SK-N-SH (cell line): ENCODE measurements at regions not wholly inside any gene's neighbourhood (a gene's known extent, or its start where the extent isn't known, plus 50 kb on each side); places are given as distances from the start of the nearest gene placed in this dataset.

Experiments used
- CTCF ChIA-PET: fragments of 300-600, 350-600 bp; formaldehyde crosslinking; extraction: SDS; loops from one replicate; lab custom pipeline; 2021; lab: Yijun Ruan, JAX
- POLR2A ChIA-PET: fragments of 350-600 bp; sonication (Branson Sonifier 250); formaldehyde crosslinking; extraction: SDS; loops from one replicate; lab custom pipeline; 2020; ENCODE audit warnings: antibody characterized with exemption, inconsistent platforms; lab: Yijun Ruan, JAX
- DNase-seq: peaks from one replicate; pipeline ENCODE4 v3.0.0; 2012
- H2AFZ ChIP-seq: fragments of 200-600 bp; sonication (generic); 2 replicates; pipeline ENCODE4 v1.8.1; 2016; ENCODE audit warnings: antibody characterized with exemption, mild to moderate bottlenecking, low read depth
- H3F3A ChIP-seq: fragments of 200-600 bp; sonication (generic); replicated peaks from 2 replicates; pipeline ENCODE3; 2016; ENCODE audit warnings: antibody characterized with exemption, mild to moderate bottlenecking; ENCODE audit not compliant: insufficient read depth
- H3K27ac ChIP-seq, 2 experiments: fragments of 200-500 bp in 1 of 2; fragments of 200-600 bp in 1 of 2; sonication (Bioruptor generic) in 1 of 2; sonication (generic), shearing (Covaris generic) in 1 of 2; 2 replicates each; pipeline versions ENCODE4 v1.5.1 to v1.6.1; 2014 to 2016; ENCODE audit warnings: low read depth in 2 of 2, inconsistent platforms in 1 of 2, low read length in 1 of 2, mild to moderate bottlenecking in 1 of 2, mixed read lengths in 1 of 2
- H3K27me3 ChIP-seq: fragments of 200-600 bp; sonication (generic), shearing (Covaris generic); 2 replicates; pipeline ENCODE4 v1.6.1; 2016; ENCODE audit warnings: mixed run types; ENCODE audit not compliant: insufficient read depth
- H3K36me3 ChIP-seq, 2 experiments: fragments of 200-500 bp in 1 of 2; fragments of 200-600 bp in 1 of 2; sonication (Bioruptor generic) in 1 of 2; sonication (generic) in 1 of 2; replicated peaks in 1 of 2; 2 replicates each; pipeline versions ENCODE3 to v1.5.1; 2014 to 2016; ENCODE audit warnings: low read length in 1 of 2, mild to moderate bottlenecking in 1 of 2; ENCODE audit not compliant: insufficient read depth in 2 of 2, control insufficient read depth in 1 of 2
- H3K4me1 ChIP-seq, 2 experiments: fragments of 200-500 bp in 1 of 2; fragments of 200-600 bp in 1 of 2; sonication (Bioruptor generic) in 1 of 2; sonication (generic), shearing (Covaris generic) in 1 of 2; 2 replicates each; pipeline versions ENCODE4 v1.5.1 to v1.6.1; 2014 to 2016; ENCODE audit warnings: low read depth in 1 of 2, low read length in 1 of 2, mixed run types in 1 of 2; ENCODE audit not compliant: insufficient read depth in 2 of 2, control insufficient read depth in 1 of 2
- H3K4me2 ChIP-seq: fragments of 200-600 bp; sonication (generic), shearing (Covaris generic); 2 replicates; pipeline ENCODE4 v1.6.1; 2017; ENCODE audit warnings: mixed run types
- H3K4me3 ChIP-seq, 2 experiments: fragments of 200-500 bp in 1 of 2; fragments of 200-600 bp in 1 of 2; sonication (Bioruptor generic) in 1 of 2; sonication (generic), shearing (Covaris generic) in 1 of 2; 2 replicates each; pipeline versions ENCODE4 v1.5.1 to v1.8.1; 2014 to 2016; ENCODE audit warnings: low read depth in 2 of 2, inconsistent platforms in 1 of 2, low read length in 1 of 2, mild to moderate bottlenecking in 1 of 2, mixed read lengths in 1 of 2, moderate library complexity in 1 of 2
- H3K79me2 ChIP-seq: fragments of 200-600 bp; sonication (generic); 2 replicates; pipeline ENCODE4 v1.8.1; 2017; ENCODE audit warnings: mild to moderate bottlenecking; ENCODE audit not compliant: insufficient read depth
- H3K9ac ChIP-seq: fragments of 200-600 bp; sonication (generic); 2 replicates; pipeline ENCODE4 v1.6.1; 2017; ENCODE audit warnings: mixed run types
- H3K9me2 ChIP-seq: fragments of 200-600 bp; sonication (generic); 2 replicates; pipeline ENCODE4 v1.6.1; 2017; ENCODE audit warnings: mixed run types
- H3K9me3 ChIP-seq: fragments of 200-600 bp; sonication (generic); 2 replicates; pipeline ENCODE4 v1.6.1; 2017; ENCODE audit warnings: mixed run types, mild to moderate bottlenecking, moderate library complexity
- H4K20me1 ChIP-seq: fragments of 200-600 bp; sonication (generic); 2 replicates; pipeline ENCODE4 v1.6.1; 2017; ENCODE audit warnings: mild to moderate bottlenecking, mixed run types; ENCODE audit not compliant: insufficient read depth
- EP300 ChIP-seq, 2 experiments: IDR thresholded peaks; 2 replicates each; pipeline versions ENCODE4 v1.4.0 to v1.6.1; 2012; ENCODE audit warnings: borderline replicate concordance in 1 of 2, low read depth in 1 of 2, low read length in 1 of 2
- GABPA ChIP-seq: IDR thresholded peaks from 2 replicates; pipeline ENCODE4 v1.4.0; 2012; ENCODE audit warnings: low read depth, mild to moderate bottlenecking
- MEF2A ChIP-seq: IDR thresholded peaks from 2 replicates; pipeline ENCODE4 v1.4.0; 2012; ENCODE audit warnings: low read depth, borderline replicate concordance
- NFIC ChIP-seq: IDR thresholded peaks from 2 replicates; pipeline ENCODE4 v1.4.0; 2012; ENCODE audit warnings: borderline replicate concordance
- RAD21 ChIP-seq: IDR thresholded peaks from 2 replicates; pipeline ENCODE4 v1.6.1; 2012; ENCODE audit warnings: mild to moderate bottlenecking, low read length
- RCOR1 ChIP-seq: fragments of 150-350 bp; IDR thresholded peaks from 2 replicates; pipeline ENCODE4 v1.6.1; 2017; ENCODE audit warnings: antibody characterized with exemption, low read length
- RFX5 ChIP-seq: IDR thresholded peaks from 2 replicates; pipeline ENCODE4 v1.6.1; 2012; ENCODE audit warnings: mild to moderate bottlenecking, improper control_type of control experiment, low read length
- SMC3 ChIP-seq: IDR thresholded peaks from 2 replicates; pipeline ENCODE4 v1.6.1; 2012; ENCODE audit warnings: low read depth, low read length, improper control_type of control experiment
- WGBS: methylation state at CpG from one replicate; pipeline ENCODE4 v1.1.6; 2017; ENCODE audit warnings: low lambda C conversion rate; 5-methylcytosine and 5-hydroxymethylcytosine counted together
- TF ChIP-seq, protein P1 (sequence below): fragments of 200-600 bp; sonication (generic); IDR thresholded peaks from 2 replicates; pipeline ENCODE4 v1.6.1; 2017; ENCODE audit warnings: antibody characterized with exemption, mild to moderate bottlenecking, moderate library complexity
- TF ChIP-seq, protein P2 (sequence below): IDR thresholded peaks from 2 replicates; pipeline ENCODE4 v1.4.0; 2012; ENCODE audit warnings: low read depth
- TF ChIP-seq, protein P3 (sequence below): fragments of 150-350 bp; IDR thresholded peaks from 2 replicates; pipeline ENCODE4 v1.6.1; 2016; ENCODE audit warnings: mild to moderate bottlenecking, low read depth, low read length
- TF ChIP-seq, protein P4 (sequence below): IDR thresholded peaks from 2 replicates; pipeline ENCODE4 v1.6.1; 2012; ENCODE audit warnings: mild to moderate bottlenecking, low read depth, low read length, moderate library complexity
- TF ChIP-seq, protein P5 (sequence below): IDR thresholded peaks from 2 replicates; pipeline ENCODE4 v1.4.0; 2012; ENCODE audit warnings: low read depth, borderline replicate concordance

DNA sequence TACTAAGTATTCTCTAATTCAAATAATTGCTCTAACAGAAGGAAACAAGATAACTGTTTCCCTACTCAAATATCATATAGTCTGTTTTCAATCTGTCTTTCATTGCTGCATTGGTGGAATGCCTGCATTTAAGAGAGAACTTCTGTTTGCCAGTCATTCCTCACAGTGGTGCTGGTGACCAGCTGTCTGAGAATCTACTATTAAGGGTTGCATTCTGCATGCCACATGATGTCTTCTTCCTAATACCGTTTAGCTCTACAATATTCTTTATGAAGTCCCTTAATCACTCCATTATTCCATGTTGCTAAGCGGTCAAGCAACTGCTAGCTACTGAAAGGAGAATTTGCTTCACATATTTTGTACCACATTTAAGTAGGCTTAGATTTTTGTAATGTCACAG, 167.1 kb upstream of the CENPE start:
- no peak overlapping the region for H3K4me3 ChIP-seq
- H3K9ac ChIP-seq, result no peak overlapping the region
- no peaks in the 10 kb centered on the region for H3K36me3 ChIP-seq
- CTCF ChIA-PET, result no interaction called here
- H3K4me1 ChIP-seq, result no peaks in the 10 kb centered on the region
- H3F3A ChIP-seq, result no peaks in the 10 kb centered on the region
- H3K9me3 ChIP-seq, result no peaks in the 10 kb centered on the region
- no peak overlapping the region for H3K27ac ChIP-seq
- no peaks in the 10 kb centered on the region for H4K20me1 ChIP-seq
- WGBS, result 12% methylated on average over 2 of the region's 2 CpGs
- no peak overlapping the region for H3K4me2 ChIP-seq
- no peaks in the 10 kb centered on the region for H3K79me2 ChIP-seq
- TF ChIP-seq SMC3, result no peak
- TF ChIP-seq, protein P1, sequence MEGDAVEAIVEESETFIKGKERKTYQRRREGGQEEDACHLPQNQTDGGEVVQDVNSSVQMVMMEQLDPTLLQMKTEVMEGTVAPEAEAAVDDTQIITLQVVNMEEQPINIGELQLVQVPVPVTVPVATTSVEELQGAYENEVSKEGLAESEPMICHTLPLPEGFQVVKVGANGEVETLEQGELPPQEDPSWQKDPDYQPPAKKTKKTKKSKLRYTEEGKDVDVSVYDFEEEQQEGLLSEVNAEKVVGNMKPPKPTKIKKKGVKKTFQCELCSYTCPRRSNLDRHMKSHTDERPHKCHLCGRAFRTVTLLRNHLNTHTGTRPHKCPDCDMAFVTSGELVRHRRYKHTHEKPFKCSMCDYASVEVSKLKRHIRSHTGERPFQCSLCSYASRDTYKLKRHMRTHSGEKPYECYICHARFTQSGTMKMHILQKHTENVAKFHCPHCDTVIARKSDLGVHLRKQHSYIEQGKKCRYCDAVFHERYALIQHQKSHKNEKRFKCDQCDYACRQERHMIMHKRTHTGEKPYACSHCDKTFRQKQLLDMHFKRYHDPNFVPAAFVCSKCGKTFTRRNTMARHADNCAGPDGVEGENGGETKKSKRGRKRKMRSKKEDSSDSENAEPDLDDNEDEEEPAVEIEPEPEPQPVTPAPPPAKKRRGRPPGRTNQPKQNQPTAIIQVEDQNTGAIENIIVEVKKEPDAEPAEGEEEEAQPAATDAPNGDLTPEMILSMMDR, result peak; percentile 7; the same call in 1 of the 2 replicates
- H2AFZ ChIP-seq, result no peak overlapping the region
- no peaks in the 10 kb centered on the region for H3K9me2 ChIP-seq
- POLR2A ChIA-PET, result no interaction called here
- DNase-seq, result no peak
- H3K27me3 ChIP-seq, result no peaks in the 10 kb centered on the region

DNA sequence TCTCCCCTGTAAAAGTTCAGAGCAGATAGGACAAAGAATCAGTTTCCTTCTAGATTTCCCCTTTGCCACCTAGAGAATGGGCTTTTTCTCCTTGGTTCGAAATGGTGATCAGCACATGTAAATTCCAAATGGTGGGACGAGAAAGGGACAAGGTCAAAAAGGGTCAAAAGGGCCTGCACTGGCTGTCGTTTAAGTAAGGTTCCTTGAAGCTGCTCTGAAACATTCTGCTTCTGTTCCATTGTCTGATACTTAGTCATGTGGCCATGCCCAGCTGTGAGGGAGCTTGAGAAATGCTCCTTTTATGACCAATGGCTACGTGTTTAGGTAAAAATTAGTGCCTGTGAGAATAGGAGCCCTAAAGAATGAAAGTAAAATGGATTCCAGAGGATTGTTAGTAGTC, 165.9 kb upstream of the CENPE start:
- no peaks in the 10 kb centered on the region for H3F3A ChIP-seq
- H2AFZ ChIP-seq, result peak overlapping the region; percentile 70; the same call in 1 of the 2 replicates
- 6% methylated on average over 4 of the region's 4 CpGs for WGBS
- H3K4me2 ChIP-seq, result no peak overlapping the region
- no peaks in the 10 kb centered on the region for H3K9me3 ChIP-seq
- no peaks in the 10 kb centered on the region for H3K27me3 ChIP-seq
- H3K36me3 ChIP-seq, result no peaks in the 10 kb centered on the region
- no peaks in the 10 kb centered on the region for H3K9me2 ChIP-seq
- no peak for DNase-seq
- no peak overlapping the region for H3K4me3 ChIP-seq
- no peak overlapping the region for H3K27ac ChIP-seq
- TF ChIP-seq EP300 (IDR thresholded peaks at IDR 0.05; ENCODE audit: borderline replicate concordance in 1 of 2, low read depth in 1 of 2, low read length in 1 of 2), result no peak
- TF ChIP-seq, protein P2, sequence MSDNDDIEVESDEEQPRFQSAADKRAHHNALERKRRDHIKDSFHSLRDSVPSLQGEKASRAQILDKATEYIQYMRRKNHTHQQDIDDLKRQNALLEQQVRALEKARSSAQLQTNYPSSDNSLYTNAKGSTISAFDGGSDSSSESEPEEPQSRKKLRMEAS, result no peak
- TF ChIP-seq, protein P3, sequence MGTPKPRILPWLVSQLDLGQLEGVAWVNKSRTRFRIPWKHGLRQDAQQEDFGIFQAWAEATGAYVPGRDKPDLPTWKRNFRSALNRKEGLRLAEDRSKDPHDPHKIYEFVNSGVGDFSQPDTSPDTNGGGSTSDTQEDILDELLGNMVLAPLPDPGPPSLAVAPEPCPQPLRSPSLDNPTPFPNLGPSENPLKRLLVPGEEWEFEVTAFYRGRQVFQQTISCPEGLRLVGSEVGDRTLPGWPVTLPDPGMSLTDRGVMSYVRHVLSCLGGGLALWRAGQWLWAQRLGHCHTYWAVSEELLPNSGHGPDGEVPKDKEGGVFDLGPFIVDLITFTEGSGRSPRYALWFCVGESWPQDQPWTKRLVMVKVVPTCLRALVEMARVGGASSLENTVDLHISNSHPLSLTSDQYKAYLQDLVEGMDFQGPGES, result no peak
- TF ChIP-seq RAD21, result no peak
- TF ChIP-seq, protein P4, sequence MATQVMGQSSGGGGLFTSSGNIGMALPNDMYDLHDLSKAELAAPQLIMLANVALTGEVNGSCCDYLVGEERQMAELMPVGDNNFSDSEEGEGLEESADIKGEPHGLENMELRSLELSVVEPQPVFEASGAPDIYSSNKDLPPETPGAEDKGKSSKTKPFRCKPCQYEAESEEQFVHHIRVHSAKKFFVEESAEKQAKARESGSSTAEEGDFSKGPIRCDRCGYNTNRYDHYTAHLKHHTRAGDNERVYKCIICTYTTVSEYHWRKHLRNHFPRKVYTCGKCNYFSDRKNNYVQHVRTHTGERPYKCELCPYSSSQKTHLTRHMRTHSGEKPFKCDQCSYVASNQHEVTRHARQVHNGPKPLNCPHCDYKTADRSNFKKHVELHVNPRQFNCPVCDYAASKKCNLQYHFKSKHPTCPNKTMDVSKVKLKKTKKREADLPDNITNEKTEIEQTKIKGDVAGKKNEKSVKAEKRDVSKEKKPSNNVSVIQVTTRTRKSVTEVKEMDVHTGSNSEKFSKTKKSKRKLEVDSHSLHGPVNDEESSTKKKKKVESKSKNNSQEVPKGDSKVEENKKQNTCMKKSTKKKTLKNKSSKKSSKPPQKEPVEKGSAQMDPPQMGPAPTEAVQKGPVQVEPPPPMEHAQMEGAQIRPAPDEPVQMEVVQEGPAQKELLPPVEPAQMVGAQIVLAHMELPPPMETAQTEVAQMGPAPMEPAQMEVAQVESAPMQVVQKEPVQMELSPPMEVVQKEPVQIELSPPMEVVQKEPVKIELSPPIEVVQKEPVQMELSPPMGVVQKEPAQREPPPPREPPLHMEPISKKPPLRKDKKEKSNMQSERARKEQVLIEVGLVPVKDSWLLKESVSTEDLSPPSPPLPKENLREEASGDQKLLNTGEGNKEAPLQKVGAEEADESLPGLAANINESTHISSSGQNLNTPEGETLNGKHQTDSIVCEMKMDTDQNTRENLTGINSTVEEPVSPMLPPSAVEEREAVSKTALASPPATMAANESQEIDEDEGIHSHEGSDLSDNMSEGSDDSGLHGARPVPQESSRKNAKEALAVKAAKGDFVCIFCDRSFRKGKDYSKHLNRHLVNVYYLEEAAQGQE, result no peak
- no peak for TF ChIP-seq NFIC
- no peak for TF ChIP-seq MEF2A
- TF ChIP-seq, protein P5, sequence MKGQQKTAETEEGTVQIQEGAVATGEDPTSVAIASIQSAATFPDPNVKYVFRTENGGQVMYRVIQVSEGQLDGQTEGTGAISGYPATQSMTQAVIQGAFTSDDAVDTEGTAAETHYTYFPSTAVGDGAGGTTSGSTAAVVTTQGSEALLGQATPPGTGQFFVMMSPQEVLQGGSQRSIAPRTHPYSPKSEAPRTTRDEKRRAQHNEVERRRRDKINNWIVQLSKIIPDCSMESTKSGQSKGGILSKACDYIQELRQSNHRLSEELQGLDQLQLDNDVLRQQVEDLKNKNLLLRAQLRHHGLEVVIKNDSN, result no peak
- TF ChIP-seq GABPA, result no peak
- TF ChIP-seq RFX5, result no peak
- no peak for TF ChIP-seq RCOR1
- H4K20me1 ChIP-seq, result no peaks in the 10 kb centered on the region
- no peaks in the 10 kb centered on the region for H3K4me1 ChIP-seq
- H3K79me2 ChIP-seq, result no peaks in the 10 kb centered on the region
- H3K9ac ChIP-seq, result no peak overlapping the region
- ChIA-PET POLR2A (no interaction called here), CTCF (no interaction called here)
